ENCODE measurements at regions not wholly inside any gene's neighbourhood (a gene's known extent, or its start where the extent isn't known, plus 50 kb on each side); places are given as distances from the start of the nearest gene placed in this dataset. TPM values are rescaled to one million over a fixed set of nuclear protein-coding genes. Genes with fewer than 3 reads are reported as not detected.

DNA sequence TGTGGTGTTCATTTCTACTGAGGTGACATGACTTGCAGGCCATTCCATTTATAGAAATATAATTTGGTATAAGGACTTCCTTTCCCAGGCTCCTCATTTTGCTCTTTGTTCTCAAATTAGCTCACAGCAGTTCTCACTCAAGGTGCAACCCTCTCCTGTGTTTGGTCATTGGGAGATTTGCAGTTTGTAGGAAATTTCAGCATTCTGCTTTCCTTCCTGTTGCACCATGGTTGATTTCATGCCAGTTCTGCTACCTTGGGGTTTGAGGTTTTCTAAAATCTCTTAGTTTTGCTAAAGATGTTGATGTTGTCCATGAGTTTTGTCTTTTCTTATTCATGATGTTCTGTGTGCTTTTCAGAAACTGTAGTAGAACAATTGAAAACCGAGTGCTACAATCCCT, 65.7 kb upstream of the PROK2 start:
- Histone ChIP-seq H3K9ac (ENCODE audit: low read depth, low read length) (no peak overlapping the region), H3K27me3 (ENCODE audit: control insufficient read depth, insufficient read depth, low read length) (peaks cover 5% of the 10 kb centered on the region), H3K36me3 (ENCODE audit: insufficient read depth, low read length) (no peaks in the 10 kb centered on the region), H3K4me2 (ENCODE audit: low read length) (no peak overlapping the region), H3K4me3 (ENCODE audit: low read length) (no peak overlapping the region), H3K4me1 (ENCODE audit: control insufficient read depth, insufficient read depth, low read length) (no peaks in the 10 kb centered on the region), H3K9me3 (replicated peaks; ENCODE audit: low read length) (no peaks in the 10 kb centered on the region)

GRCh38 chr3:71849681-71850080, 64.7 kb upstream of the PROK2 start:
- H3K4me3 ChIP-seq (ENCODE audit: low read length): no peak overlapping the region
- H3K36me3 ChIP-seq (ENCODE audit: insufficient read depth, low read length): no peaks in the 10 kb centered on the region
- no peaks in the 10 kb centered on the region for H3K4me1 ChIP-seq (ENCODE audit: control insufficient read depth, insufficient read depth, low read length)
- no peaks in the 10 kb centered on the region for H3K9me3 ChIP-seq (replicated peaks; ENCODE audit: low read length)
- no peak overlapping the region for H3K9ac ChIP-seq (ENCODE audit: low read depth, low read length)
- no peak overlapping the region for H3K4me2 ChIP-seq (ENCODE audit: low read length)
- peaks cover 5% of the 10 kb centered on the region for H3K27me3 ChIP-seq (ENCODE audit: control insufficient read depth, insufficient read depth, low read length)

DNA sequence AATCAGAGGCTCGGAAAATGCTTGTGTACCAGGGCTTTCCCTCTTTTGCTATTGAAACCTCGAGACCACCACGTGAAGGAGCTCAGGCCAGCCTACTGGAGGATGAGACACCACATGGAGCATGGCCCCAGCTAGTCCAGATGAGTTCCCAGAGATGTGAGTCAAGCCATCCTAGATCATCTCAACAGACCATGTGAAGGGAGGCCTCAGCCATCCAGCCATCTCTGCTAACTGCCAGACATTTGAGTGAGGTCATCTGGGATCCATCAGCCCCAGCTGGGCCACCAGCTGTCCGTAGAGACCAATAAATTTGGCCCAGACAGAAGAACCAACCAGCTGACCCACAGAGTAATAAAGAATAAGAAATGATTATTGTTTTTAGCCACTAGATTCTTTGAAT, 62.8 kb upstream of the PROK2 start:
- no peaks in the 10 kb centered on the region for H3K4me1 ChIP-seq (ENCODE audit: control insufficient read depth, insufficient read depth, low read length)
- H3K36me3 ChIP-seq (ENCODE audit: insufficient read depth, low read length): no peaks in the 10 kb centered on the region
- no peak overlapping the region for H3K4me2 ChIP-seq (ENCODE audit: low read length)
- H3K27me3 ChIP-seq (ENCODE audit: control insufficient read depth, insufficient read depth, low read length): peaks cover 9% of the 10 kb centered on the region
- no peaks in the 10 kb centered on the region for H3K9me3 ChIP-seq (replicated peaks; ENCODE audit: low read length)
- H3K4me3 ChIP-seq (ENCODE audit: low read length): no peak overlapping the region
- no peak overlapping the region for H3K9ac ChIP-seq (ENCODE audit: low read depth, low read length)

- Histone ChIP-seq H3K9me3 (replicated peaks; ENCODE audit: low read length) (no peaks in the 10 kb centered on the region), H3K27me3 (ENCODE audit: control insufficient read depth, insufficient read depth, low read length) (peaks cover 9% of the 10 kb centered on the region), H3K4me2 (ENCODE audit: low read length) (no peak overlapping the region)
Measured at GRCh38 chr3:71846185-71846584, 61.2 kb upstream of the PROK2 start.

DNA sequence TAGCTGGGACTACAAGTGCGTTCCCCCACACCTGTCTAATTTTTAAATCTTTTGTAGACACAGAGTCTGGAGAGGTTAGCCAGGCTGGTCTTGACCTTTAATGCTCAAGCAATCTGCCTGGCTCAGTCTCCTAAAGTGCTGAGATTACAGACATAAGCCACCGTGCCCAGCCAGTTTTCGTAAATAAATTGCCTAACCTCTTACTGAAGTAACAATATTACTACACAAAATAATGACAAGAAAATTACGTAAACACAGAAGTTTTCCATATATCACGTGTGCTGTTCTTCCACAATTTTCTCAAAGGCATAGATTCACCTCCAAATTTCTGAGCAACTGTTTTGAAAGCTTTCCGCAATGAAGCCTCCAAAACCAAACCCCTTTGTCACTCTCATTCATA, 58.1 kb upstream of the PROK2 start:
- Histone ChIP-seq H3K27me3 (ENCODE audit: control insufficient read depth, insufficient read depth, low read length) (peaks cover 9% of the 10 kb centered on the region), H3K4me3 (ENCODE audit: low read length) (no peak overlapping the region), H3K4me1 (ENCODE audit: control insufficient read depth, insufficient read depth, low read length) (no peaks in the 10 kb centered on the region)

More at GRCh38 chr3:71846185-71846584, 61.2 kb upstream of the PROK2 start:
- Histone ChIP-seq H3K4me3 (ENCODE audit: low read length) (no peak overlapping the region), H3K36me3 (ENCODE audit: insufficient read depth, low read length) (no peaks in the 10 kb centered on the region), H3K4me1 (ENCODE audit: control insufficient read depth, insufficient read depth, low read length) (no peaks in the 10 kb centered on the region), H3K9ac (ENCODE audit: low read depth, low read length) (no peak overlapping the region)

DNA sequence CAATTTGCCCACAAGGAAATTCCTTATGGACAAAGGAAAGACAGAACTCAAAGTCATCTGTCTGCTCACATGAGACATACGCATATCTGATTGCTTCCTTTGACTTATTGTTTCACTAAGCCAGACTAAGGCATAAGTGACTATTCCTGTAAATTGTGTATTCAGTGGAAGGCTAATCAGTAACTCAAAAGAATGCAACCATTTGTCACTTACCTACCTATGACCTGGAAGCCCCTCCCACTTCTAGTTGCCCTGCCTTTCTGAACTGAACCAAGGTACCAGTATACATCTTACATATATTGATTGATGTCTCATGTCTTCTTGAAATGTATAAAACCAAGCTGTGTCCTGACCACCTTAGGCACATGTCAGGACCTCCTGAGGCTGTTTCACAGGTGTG, 53.5 kb upstream of the PROK2 start:
- Histone ChIP-seq H3K4me3 (ENCODE audit: low read length) (no peak overlapping the region), H3K4me1 (ENCODE audit: control insufficient read depth, insufficient read depth, low read length) (no peaks in the 10 kb centered on the region), H3K27me3 (ENCODE audit: control insufficient read depth, insufficient read depth, low read length) (peaks cover 12% of the 10 kb centered on the region), H3K9ac (ENCODE audit: low read depth, low read length) (no peak overlapping the region), H3K9me3 (replicated peaks; ENCODE audit: low read length) (no peaks in the 10 kb centered on the region), H3K36me3 (ENCODE audit: insufficient read depth, low read length) (no peaks in the 10 kb centered on the region), H3K4me2 (ENCODE audit: low read length) (no peak overlapping the region)

More for the DNA sequence above, 58.1 kb upstream of the PROK2 start:
- Histone ChIP-seq H3K9ac (ENCODE audit: low read depth, low read length) (no peak overlapping the region), H3K36me3 (ENCODE audit: insufficient read depth, low read length) (no peaks in the 10 kb centered on the region), H3K9me3 (replicated peaks; ENCODE audit: low read length) (no peaks in the 10 kb centered on the region), H3K4me2 (ENCODE audit: low read length) (no peak overlapping the region)

Small RNA genes in the stretch of these regions (small RNA-seq; reads per million reads assigned to genes)
- gene AC104435.1: 0.21 reads per million
- not detected for gene AC105265.1
- not detected for gene RNA5SP136
- 1.7 reads per million, percentile 60 among the genes with 10 or more reads in this experiment for gene RNU1-62P
- not detected for gene UBE2Q2P9
